CD4-positive, alpha-beta T cell treated with Interleukin-4 for 1 hour (primary cell): ENCODE measurements at regions not wholly inside any gene's neighbourhood (a gene's known extent, or its start where the extent isn't known, plus 50 kb on each side); places are given as distances from the start of the nearest gene placed in this dataset.

ENCODE experiments used
- DNase-seq, 2 donors: peaks; one replicate each; pipeline ENCODE4 v3.0.0-alpha.2; 2020 to 2022

DNA sequence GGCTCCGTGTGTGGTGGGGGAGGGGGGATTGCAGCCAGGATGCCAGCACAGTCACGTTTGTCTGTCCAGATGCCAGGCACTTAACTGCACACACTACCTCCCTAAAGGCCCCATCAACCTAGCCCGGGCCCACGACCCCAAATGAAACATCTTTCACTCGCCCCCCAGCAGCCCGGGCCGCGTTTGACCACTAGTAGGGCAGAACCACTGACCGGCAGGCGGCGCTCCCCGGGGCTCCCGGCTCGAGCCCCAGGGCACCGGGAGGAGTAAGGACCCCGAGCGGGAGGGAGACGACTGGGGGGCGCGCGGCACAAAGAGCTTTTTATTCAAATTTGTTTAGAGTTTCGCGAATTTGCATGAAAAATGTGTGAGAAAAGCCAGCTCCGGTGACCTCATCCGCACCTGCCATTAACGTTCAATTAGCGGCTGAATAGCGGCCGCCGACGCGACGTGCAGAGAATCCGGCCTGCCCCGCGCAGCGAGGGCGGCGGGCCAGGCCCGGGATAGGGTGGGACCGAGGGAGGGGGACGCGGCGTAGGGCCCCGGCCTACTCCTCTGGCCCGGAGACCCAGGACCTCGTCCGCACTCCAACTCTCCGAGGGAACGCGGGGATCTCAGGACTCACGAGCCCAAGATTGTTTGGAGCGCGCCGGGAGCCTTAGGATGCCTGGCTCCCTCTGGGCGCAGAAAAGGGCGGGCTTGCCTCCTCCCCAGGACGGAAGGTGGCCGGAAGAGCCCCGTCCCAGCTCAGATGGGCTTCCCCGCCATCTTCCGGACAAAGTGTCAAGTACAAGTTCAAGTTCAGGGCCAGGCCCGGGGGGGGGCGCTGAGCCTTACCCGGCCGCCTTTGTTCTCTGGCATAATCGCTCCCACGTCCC is 64.9 kb upstream of the POLG start:
- peak in 1 of 2 donors; percentile 28 for DNase-seq

DNA sequence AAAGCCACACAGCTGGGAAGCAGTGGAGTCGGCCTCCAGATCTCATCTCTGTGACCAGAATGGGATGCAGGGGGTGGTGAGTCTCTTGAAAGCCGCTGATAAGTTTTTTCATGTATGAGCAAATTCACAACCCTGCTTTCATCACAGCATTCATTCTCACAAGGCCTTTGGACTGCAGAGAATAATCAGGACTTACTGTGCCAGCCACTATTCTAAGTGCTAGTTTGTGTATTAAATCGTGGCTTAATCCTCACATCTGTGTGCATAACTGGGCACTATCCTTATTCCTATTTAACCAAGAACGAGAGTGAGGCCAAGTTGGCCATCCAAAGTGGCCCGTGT is 64.2 kb upstream of the POLG start:
- no peak for DNase-seq

DNA sequence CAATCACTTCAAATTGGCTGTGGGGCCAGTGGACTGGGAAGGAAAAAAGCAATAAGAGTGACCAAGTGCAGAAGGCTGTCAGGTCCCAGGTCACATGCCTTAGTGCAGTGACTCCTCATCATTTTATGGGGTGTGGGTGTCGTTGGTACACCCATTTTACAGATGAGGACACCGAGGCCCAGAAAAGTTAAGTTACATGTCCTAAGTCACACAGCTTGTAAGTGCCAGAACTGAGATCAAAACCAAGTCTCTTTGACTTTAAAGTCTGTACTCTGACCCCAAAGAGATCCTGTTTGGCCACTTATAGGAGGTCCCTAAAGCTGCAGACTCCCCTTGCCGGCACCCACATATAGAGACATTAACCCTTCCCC is 63.0 kb upstream of the POLG start:
- no peak for DNase-seq

DNA sequence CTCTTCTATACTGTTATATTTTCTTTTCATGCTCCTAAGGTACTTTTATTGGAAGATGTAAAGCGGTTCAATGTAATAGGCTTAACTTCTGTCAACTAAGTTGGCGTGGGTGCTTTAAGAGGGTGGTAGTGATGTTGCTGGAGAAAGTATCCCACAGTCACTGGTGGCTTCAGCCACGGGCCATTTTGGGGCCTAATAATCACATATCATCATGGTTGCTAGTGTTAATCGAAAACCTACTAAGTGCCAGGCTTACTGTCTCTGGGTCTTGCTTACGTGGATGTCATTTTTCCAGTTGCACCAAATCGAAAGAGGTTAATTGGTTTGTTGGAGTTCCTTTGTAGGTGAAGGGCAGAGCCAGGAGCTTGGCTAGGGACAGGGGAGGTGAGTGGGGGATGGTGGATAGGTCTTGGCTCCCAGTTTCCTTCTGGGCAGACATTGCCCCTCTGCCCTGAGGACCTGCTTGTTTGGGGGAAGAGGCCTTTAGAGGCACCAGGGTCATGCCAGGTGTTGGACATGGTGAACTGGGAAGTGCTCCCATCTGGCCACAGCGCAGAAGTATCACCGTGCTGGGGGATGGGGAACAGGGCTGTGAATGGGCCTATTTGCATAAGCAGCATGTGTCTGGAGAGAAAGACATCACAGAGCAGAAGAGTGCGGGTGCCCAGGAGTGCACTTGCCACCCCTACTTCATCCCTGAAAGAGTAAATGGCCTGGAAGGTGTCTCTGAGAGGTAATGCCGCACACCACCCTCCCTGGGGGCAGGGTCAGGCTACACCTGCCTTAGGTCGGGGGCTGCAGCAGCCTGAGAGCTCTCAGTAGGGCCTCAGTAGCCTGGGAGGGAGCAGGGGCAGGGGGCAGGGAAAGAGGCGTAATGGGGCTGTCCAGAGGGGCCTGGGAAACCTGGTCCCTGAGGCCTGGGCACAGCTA is 62.4 kb upstream of the POLG start:
- DNase-seq: no peak

DNA sequence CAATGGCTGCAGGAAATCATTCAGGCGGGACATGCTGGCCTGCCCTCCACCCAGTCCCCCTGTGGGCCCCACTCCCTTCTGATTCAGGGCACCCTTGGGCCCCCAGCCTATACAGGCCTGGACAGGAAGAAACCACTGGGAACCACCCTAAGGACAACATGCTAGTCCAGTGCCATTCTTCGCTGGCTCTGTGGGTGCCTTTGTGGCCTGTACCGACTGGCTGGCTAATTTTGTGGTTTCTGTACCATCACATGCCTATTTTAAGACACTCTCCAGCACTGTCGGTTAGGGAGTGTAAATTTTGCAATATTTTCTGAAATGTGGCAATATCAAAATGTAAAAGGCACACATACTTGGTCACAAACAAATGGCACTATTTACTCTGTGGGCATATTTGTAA is 61.4 kb upstream of the POLG start:
- no peak for DNase-seq

DNA sequence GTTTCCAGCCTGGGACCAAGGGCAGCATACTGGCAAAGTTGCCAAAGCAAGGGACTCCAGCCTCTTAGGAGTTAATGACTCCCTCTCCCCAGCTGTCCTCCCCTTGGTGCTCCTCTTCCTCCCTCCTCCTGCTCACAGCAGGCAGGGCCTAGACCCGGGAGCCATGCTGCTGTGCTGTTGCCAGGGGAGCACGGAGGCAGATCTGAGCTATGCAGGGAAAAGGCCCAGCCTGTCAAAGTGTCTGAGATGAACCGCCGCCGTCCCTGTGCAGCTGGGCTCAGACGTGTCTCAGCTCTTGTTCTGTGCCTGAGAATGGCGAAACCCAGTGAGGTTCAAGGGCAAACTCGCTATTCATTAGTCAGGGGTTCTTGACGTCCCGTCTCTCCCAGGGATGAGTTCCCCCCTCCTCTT is 60.8 kb upstream of the POLG start:
- DNase-seq: no peak

DNA sequence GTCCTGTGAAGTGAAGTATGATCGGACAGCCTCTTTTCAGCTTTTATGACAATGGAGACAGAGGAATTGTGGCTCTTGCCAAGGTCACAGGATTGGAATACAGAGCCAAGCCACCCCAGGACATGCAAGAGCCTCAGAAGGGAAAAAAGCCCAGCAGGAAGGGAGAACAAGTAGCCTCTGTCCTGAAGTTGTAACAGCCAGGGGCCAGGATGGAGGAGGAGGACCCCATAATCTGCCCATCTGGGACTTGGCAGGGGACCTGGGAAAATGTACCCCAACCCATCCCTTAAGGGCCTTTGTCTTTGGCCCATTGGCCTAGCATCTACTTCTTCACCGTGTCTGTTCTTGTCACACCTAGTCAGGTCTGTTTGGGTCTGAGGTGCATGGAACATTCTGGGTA is 60.4 kb upstream of the POLG start:
- no peak for DNase-seq

DNA sequence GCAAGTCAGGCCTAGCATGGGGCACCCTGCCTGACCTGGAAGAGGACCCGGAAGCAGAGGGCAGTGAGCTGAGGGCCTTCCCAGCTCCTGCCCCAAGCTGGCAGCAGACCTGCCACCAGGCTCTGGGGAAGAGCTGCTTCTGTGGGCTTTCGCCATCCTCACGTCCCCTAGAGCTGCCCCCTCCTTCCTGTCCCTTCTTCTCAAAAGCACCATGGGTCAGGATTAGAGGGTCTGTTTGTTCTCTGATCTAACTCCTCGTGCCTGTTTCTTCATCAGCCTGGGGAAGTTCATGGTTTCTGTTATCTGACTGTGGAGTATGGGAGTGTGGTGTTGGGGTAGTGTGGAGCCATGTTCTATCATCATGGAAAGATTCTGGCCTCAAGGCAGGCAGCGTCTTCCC is 58.4 kb upstream of the POLG start:
- no peak for DNase-seq

DNA sequence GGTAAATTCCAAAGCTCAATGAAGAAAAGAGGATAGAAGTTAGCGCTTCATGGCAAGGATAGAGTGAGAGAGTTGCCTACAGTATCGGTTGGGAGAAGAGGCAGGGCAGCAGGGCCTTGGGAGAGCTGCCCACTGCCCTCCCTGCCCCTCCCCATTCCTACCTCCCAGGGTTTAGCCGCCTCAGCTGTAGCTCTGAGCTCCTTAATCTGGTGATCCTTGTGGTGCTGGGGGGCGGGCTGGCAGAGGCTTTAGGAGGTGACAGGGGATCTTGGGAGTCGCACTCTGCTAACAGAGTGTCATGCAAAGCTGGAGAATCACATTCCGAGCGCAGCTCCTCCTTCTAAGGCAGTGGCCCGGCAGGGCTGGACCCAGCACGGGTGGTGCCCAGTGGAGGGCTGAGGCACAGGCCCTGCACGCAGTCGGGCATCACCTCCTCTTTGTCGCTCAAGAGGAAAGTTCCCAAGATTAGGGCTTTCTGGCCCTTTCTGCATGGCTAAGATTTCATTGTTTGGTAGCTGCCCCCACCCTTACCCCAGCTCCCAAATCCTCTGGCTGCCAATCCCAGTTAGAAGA is 57.1 kb upstream of the POLG start:
- DNase-seq: no peak

DNA sequence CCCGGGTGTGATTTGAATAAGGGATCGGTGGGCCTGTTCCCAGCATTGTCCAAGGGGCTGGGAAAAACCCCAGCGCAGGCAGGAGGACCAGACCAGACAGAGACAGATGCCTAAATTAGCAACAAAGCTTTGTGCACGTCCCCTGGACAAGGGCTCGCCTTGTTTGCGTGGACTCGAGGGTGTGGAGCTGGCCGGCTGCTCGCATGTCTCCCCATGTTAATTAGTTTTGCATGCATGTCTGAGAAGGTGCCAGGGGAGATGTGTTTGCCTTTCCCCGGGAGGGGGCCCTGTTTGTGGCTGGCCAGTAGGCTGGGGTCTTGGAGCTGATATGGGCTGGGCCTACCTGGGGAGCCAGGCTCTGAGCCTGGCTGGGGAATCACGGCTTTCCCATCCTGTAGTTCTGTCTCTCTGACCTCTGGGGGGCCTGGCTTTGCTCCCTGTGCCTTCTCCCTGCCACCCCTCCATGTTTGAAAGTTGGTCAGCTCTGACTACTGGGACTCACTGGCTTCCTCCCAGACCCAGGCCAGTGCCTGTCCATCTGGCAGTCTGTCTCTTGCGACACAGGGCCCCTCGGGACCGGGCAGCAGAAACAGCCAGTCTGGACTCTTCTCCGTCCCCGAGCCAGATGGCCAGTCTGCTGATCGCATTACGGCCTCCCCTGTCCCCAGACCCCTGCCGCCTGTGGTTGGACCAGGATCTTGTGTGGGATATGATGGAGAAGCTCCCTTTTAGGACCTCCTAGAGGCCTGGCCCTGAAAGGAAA is 55.4 kb upstream of the POLG start:
- DNase-seq: no peak

DNA sequence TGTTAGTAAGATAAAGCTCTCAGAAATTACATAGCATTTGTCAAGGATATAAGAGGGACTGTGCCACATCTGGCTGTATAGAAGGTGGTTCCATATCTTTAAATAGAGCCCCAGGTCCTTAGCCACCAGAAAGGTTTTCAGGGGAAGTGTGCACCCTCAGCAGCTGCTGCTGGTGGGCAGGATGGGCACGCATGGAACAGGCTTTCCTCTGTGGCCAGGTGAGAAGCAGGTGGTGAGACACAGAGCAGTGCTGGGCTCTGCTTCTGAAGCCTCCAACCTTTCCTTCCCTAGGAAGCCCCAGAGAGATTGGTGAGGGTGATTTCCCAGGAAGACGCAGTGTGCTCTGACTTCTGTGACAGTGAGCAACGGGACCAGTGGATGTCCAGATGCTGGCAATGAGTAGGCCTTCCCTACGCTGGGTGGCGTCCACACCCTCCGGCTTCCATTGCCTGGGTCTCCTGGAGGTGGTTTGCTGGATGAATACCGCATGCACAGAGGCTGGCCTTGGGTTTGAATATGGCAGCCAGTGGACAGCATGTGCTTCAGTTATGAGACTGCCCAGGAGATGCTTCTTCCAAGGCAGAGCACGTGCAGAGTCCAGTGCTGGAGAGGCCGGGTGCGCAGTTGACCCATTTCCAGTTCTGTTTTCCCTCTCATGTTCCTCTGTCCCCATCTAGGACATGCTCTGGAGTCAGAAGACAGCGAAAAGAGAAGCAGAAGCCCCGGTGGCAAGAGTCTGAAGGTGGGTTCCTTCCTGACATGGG is 52.7 kb upstream of the POLG start:
- no peak for DNase-seq

DNA sequence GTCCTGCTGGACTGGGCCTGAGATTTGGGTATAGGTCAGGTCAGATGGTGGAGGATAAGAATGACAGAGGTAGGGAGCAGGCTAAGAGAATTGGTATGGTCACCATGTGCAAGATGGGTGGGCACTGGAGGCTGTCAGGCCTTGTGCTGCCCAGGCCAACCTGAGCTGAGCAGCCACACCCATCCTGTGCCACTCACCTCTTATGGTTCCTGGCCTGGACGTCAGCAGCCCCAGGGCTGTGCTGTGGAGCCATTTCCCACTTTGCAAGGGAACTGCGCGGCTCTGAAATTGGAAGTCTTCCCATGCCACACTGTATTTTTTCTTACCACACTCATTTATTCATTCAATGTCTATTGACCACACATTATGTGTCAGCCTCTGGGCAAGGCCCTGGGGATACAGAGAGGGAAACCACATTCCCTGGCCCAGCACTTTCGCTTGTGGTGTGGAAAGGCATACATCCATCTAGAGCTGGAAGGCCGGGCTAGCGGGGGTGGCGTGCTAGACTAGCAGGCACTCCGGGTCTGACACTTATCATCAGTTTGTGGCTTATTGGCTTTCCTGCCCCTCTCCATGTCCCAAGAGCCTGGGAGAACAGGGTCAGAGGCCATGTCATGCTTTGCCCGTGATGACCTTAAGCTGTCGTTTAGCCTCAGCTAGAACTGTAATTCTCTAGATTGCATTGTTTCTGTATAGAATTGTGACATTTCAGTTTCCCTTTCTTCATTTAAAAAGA is 51.1 kb upstream of the POLG start:
- no peak for DNase-seq
